Skin epidermis (tissue), 12 donors: ENCODE measurements at regions not wholly inside any gene's neighbourhood (a gene's known extent, or its start where the extent isn't known, plus 50 kb on each side); places are given as distances from the start of the nearest gene placed in this dataset.
"Not testable (repeated sequence)": the region's sequence is repeated elsewhere in the genome, so short reads cannot be mapped to it uniquely, and the experiment has no call there.

Experiments used
- H3K27ac ChIP-seq, 21 experiments: fragments of 200-600 bp; sonication (generic) in 11 of 21; one replicate each; pipeline ENCODE4 v1.5.0; 2020; ENCODE audit warnings: mild to moderate bottlenecking in 3 of 21, inconsistent platforms in 2 of 21, moderate library complexity in 2 of 21
- H3K4me3 ChIP-seq, 7 experiments: fragments of 200-600 bp; sonication (generic) in 2 of 7; one replicate each; pipeline ENCODE4 v1.5.0; 2020; ENCODE audit warnings: inconsistent platforms in 2 of 7, mild to moderate bottlenecking in 2 of 7, moderate library complexity in 1 of 7

- not testable (repeated sequence) for H3K27ac ChIP-seq, H3K4me3 ChIP-seq
Measured at GRCh38 chr2:87574193-87575119, 173.4 kb upstream of the PLGLB2 start.

DNA sequence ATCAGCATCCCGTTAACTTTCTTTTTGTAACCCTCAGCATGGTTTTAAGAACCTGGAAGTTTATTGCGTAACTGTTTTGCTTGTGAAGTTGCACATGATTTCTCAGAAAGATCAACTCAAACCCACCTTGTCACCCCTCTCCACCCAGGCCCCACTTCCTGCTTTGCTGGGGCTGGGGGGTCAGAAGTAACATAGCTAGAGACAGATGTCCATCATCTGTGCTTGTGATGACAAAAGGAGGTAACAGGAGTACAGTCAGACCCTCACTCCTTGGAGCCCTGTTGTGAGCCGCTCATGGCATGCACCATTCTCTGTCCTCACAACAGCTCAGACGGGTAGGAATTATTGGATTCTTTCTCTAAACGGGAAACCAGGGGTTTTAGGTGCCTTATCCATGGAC is 172.7 kb upstream of the PLGLB2 start:
- not testable (repeated sequence) for H3K4me3 ChIP-seq, H3K27ac ChIP-seq

- H3K4me3 ChIP-seq, H3K27ac ChIP-seq: not testable (repeated sequence)
Measured at GRCh38 chr2:87577358-87577757, 170.5 kb upstream of the PLGLB2 start.

- not testable (repeated sequence) for H3K4me3 ChIP-seq, H3K27ac ChIP-seq
Measured at GRCh38 chr2:87582152-87582551, 165.7 kb upstream of the PLGLB2 start.

DNA sequence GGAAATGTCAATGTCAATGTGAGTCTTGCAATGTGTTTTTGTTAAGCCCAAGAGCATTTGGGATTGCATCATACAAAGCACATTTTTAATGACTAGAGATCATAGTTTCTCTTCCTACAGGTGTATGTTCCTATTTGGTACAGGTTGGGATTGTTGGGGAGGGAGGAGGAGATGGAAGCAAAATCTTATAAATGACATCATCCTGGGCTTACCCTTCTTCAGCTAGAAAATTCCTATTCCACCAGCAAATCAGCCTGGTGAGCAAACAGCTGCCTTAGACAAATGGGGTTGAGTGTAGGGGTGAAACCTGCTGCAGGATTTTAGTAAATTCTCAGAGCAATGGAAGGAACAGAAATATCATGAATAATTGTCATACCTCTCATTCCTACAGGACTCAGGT is 165.3 kb upstream of the PLGLB2 start:
- not testable (repeated sequence) for H3K27ac ChIP-seq, H3K4me3 ChIP-seq

- not testable (repeated sequence) for H3K4me3 ChIP-seq, H3K27ac ChIP-seq
Measured at GRCh38 chr2:87583370-87583769, 164.5 kb upstream of the PLGLB2 start.

DNA sequence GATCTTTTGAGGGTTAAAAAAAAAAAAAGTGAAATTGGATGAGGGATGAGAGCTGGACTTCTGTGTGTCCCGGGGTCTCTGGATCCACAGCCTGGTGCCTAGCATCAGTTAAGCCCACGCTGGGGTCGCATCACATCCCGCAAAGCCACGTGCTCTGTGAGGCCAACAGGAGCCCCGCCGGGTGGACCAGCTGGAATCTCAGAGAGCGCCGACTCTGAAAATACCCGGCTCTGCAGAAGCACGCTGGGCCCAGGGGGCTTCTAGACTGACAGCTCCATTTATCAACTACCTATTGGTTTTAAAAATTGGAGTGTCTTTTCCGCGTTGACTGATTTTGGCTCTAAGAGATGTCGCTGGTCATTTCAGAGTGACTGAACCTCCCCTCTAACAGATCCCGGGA is 164.1 kb upstream of the PLGLB2 start:
- H3K27ac ChIP-seq = not testable (repeated sequence)
- H3K4me3 ChIP-seq = peak overlapping the region in 2 of 7 experiments; percentile 2 to 30

GRCh38 chr2:87584268-87584906 is 163.5 kb upstream of the PLGLB2 start:
- H3K27ac ChIP-seq = not testable (repeated sequence)
- H3K4me3 ChIP-seq = peak overlapping the region in 2 of 7 experiments; percentile 2 to 30

DNA sequence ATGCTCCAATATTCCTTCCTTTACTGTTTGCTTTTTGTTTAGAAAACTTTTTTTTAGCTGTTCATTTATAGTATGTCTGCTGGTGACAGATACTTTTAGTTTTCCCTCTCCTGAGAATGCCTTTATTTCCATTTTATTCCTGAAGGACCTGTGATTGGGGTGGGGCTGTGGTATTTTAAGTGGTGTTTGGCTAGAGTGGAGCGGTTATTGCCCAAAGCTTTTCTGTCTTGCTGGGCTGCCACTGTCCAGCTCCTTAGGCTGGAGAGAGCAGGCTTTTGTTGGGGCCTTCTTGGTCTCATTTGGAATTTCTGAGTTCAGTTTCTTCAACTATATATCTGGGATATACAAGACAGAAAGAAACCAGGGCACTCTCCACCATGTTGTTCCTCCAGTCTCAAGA is 160.0 kb upstream of the PLGLB2 start:
- H3K27ac ChIP-seq, H3K4me3 ChIP-seq: not testable (repeated sequence)

GRCh38 chr2:87592974-87593373 is 154.9 kb upstream of the PLGLB2 start:
- H3K4me3 ChIP-seq, H3K27ac ChIP-seq: not testable (repeated sequence)

GRCh38 chr2:87593784-87594610 is 153.9 kb upstream of the PLGLB2 start:
- not testable (repeated sequence) for H3K4me3 ChIP-seq
- peak overlapping the region in 1 of 21 experiments; percentile 53 for H3K27ac ChIP-seq

DNA sequence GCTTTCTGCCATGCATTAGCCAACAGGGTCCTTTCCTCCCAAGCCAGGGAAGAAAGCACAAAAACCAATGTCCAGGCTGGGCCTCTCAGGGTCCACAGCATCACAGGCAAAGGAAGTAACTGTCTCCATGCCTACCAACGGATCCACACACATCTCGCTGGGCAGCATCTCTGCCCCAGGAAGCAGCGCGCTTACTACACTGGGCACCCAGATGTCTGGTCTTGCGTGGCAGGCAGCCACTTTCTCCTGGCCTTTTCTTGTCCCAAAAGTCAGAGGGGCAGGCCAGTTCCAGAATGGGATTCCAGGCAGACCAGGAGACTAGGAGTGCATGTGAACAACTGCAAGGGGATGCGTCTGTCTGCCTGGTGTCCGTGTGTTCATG is 153.3 kb upstream of the PLGLB2 start:
- not testable (repeated sequence) for H3K4me3 ChIP-seq, H3K27ac ChIP-seq

GRCh38 chr2:87595017-87595416 is 152.9 kb upstream of the PLGLB2 start:
- H3K27ac ChIP-seq, H3K4me3 ChIP-seq: not testable (repeated sequence)

DNA sequence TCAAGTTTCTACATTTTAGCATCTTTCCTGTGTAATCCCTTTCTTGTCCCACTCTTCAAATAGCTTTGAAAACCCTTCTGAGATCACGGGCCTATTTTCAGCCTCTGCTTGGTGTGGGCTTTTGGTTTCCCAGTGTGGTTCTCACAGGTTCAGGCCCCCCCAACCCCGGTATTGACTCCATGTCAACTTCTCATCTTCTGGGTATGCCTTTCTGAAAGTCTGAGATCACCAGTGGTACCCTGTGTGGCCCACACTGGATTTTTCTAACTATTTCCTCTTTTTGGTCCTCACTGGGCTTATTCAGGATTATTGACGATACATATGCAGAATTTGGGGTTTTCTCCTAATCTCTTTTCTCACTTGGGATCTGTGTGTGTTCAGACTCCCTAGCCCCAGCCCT is 146.9 kb upstream of the PLGLB2 start:
- H3K4me3 ChIP-seq, H3K27ac ChIP-seq: not testable (repeated sequence)

- H3K27ac ChIP-seq, H3K4me3 ChIP-seq: not testable (repeated sequence)
Measured at GRCh38 chr2:87602118-87602517, 145.8 kb upstream of the PLGLB2 start.

GRCh38 chr2:87602728-87603127 is 145.2 kb upstream of the PLGLB2 start:
- H3K4me3 ChIP-seq, H3K27ac ChIP-seq: not testable (repeated sequence)

GRCh38 chr2:87603418-87604278 is 144.2 kb upstream of the PLGLB2 start:
- H3K4me3 ChIP-seq = not testable (repeated sequence)

DNA sequence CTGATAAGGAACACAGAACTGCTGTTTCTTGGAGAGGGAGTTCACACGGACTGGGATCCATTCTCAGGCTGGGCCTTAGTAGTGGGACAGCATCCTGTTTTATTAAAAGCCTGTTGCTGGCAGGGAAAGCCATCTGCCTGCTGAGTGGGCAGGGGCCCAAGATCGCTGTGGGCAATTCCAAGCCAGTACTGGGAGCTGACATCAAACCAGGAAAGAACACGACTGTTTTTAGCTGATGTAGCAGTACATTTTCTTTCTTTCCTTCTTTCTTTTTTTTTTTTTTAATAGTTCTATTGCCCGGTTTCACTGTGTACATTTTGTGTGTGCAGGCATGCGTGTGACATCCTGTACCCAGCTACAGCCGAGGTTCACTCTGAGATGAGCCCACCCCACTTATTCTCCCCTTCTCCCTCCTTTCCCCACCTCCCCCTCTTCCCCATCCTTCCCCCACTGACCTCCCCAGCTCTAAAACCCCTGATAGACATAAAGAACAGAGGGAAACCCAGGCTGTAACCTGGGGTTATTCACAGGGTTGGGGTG is 143.5 kb upstream of the PLGLB2 start:
- H3K27ac ChIP-seq = peak overlapping the region in 5 of 21 experiments; percentile 9 to 63 (median 23)
- H3K4me3 ChIP-seq = not testable (repeated sequence)

More at GRCh38 chr2:87603418-87604278, 144.2 kb upstream of the PLGLB2 start:
- peak overlapping the region in 5 of 21 experiments; percentile 9 to 63 (median 23) for H3K27ac ChIP-seq

DNA sequence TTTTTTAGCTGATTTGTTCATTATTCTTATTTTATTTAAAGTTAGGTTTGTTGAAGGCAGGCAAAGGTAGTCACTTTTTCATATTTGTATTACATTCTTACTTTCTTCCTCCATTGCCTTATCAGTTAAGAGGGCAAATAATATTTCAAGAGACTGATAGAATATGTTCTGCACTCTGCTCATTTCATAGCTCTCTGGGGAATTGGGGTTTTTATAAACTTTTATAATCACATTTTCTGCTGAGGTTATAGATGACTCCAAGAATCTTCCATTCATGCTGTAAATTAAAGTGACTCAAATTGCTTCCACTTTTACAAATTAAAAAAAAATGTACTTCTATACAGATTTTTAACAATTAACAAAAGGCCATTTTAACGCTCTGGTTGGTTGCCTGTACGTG is 142.9 kb upstream of the PLGLB2 start:
- not testable (repeated sequence) for H3K27ac ChIP-seq, H3K4me3 ChIP-seq
